Activated naive CD4-positive, alpha-beta T cell treated with anti-CD3 and anti-CD28 coated beads, Interleukin-2, amount 10 ng/mL, durations not matched to agents 7 days and 5 days (primary cell): ENCODE measurements at regions not wholly inside any gene's neighbourhood (a gene's known extent, or its start where the extent isn't known, plus 50 kb on each side); places are given as distances from the start of the nearest gene placed in this dataset.

Experiments used
- CTCF ChIA-PET: fragments of 350-600 bp; sonication (Branson Sonifier 250); formaldehyde crosslinking; loops from one replicate; lab custom pipeline; 2021; ENCODE audit warnings: antibody characterized with exemption; lab: Charles Lee
- DNase-seq: peaks from one replicate; pipeline ENCODE4 v3.0.0-alpha.2; 2020
- H3K27ac Mint-ChIP-seq: one replicate; pipeline ENCODE4 v1.8.0; 2021; ENCODE audit warnings: mild to moderate bottlenecking, moderate library complexity, mixed read lengths
- H3K27me3 Mint-ChIP-seq: one replicate; pipeline ENCODE4 v1.8.0; 2021; ENCODE audit warnings: mild to moderate bottlenecking, mixed read lengths
- H3K36me3 Mint-ChIP-seq: one replicate; pipeline ENCODE4 v1.8.0; 2021; ENCODE audit warnings: mixed read lengths
- H3K4me1 Mint-ChIP-seq: one replicate; pipeline ENCODE4 v1.8.0; 2021; ENCODE audit warnings: mixed read lengths
- H3K4me3 Mint-ChIP-seq: one replicate; pipeline ENCODE4 v1.8.0; 2021; ENCODE audit warnings: mild to moderate bottlenecking, moderate library complexity, mixed read lengths
- H3K9me3 Mint-ChIP-seq: one replicate; pipeline ENCODE4 v1.8.0; 2021; ENCODE audit warnings: mixed read lengths

DNA sequence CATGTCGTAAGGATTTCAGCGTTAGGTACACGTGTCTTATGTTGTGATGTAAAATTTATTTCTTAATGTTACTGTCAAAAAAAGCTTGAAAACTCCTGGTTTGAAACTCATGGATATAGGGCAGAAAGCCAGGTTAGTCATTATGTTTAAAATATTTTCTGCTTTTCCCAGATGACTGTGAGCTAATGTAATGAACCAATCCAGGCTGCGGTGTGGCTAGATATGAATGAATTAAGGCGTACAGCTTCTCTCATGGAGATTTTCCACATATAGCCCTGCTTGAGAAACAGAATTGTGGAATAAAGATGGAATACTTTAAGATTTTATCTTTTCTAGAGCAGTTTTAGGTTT is 80.3 kb upstream of the STMND1 start:
- CTCF ChIA-PET: no interaction called here
- Mint-ChIP-seq H3K27ac (no peak overlapping the region), H3K4me3 (no peak overlapping the region), H3K9me3 (peaks cover 6% of the 10 kb centered on the region), H3K27me3 (peaks cover 12% of the 10 kb centered on the region), H3K36me3 (no peaks in the 10 kb centered on the region), H3K4me1 (peaks cover 2% of the 10 kb centered on the region)
- no peak for DNase-seq

DNA sequence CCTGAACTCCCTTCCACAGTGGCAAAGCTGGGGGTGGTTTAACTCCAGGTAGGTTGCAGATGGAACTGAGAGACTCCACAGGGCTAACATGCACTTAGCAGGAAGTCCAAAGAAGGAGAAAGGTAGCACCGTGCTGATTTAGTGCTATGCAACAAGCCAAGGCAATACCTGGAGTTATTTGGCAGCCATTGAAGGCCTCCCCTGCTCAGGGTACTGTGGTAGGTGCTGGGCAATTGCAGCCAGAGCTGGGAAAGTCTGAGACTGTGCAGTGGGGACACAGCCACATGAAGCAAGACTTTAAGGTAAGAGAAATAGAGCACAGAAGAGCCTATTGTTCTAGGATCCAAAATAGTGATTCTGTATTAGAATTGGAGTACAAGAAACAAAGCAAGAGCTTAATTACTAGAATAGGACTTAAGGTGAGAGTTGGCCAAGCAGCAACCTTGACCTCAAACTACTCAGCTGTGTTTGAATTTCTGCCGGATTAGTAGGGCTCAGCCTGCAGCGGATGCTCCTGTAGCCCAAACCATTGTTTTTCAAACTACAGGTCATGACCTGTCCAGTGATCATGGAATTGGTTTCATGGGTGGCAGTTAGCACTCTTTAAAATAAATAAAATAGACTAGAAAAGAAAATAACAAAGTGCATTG is 80.8 kb upstream of the STMND1 start:
- Mint-ChIP-seq H3K9me3 (peaks cover 6% of the 10 kb centered on the region), H3K4me1 (peaks cover 6% of the 10 kb centered on the region), H3K4me3 (no peak overlapping the region), H3K27me3 (peaks cover 17% of the 10 kb centered on the region), H3K36me3 (no peaks in the 10 kb centered on the region), H3K27ac (no peak overlapping the region)
- CTCF ChIA-PET: no interaction called here
- DNase-seq: no peak

DNA sequence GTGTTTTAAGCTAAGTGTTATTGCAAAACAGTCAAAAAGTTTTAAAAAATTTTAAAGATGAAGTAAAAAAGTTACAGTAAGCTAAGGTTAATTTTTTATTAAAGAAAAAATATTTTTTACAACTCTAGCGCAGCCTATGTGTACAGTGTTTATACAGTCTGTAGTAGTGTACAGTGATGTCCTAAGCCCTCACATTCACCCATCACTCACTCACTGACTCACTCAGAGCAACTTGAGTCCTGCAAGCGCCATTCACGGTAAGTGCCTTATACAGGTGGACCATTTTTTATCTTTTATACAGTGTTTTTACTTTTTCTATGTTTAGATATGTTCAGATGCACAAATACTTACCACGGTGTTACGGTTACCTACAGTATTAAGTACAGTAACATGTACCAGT is 83.4 kb upstream of the STMND1 start:
- Mint-ChIP-seq H3K27me3 (peaks cover 31% of the 10 kb centered on the region), H3K4me1 (peaks cover 17% of the 10 kb centered on the region), H3K9me3 (peaks cover 3% of the 10 kb centered on the region), H3K27ac (no peak overlapping the region), H3K4me3 (no peak overlapping the region), H3K36me3 (peaks cover 3% of the 10 kb centered on the region)
- DNase-seq: no peak
- CTCF ChIA-PET: no interaction called here

DNA sequence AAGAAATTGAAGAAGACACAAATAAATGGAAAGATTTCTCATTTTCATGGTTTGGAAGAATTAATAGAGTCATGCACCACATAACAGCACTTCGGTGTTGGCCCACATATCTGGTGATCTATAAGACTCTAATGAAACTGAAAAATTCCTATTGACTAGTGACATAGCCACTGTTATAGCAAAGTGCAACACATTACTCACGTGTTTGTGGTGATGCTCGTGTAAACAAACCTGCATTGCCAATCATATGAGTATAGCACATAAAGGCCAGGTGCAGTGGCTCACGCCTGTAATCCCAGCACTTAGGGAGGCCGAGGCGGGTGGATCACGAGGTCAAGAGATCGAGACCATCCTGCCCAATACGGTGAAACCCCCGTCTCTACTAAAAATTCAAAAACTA is 84.4 kb upstream of the STMND1 start:
- peaks cover 3% of the 10 kb centered on the region for H3K9me3 Mint-ChIP-seq
- CTCF ChIA-PET: no interaction called here
- DNase-seq: no peak
- peaks cover 3% of the 10 kb centered on the region for H3K36me3 Mint-ChIP-seq
- H3K27ac Mint-ChIP-seq: no peak overlapping the region
- H3K4me1 Mint-ChIP-seq: peaks cover 17% of the 10 kb centered on the region
- H3K4me3 Mint-ChIP-seq: no peak overlapping the region
- peaks cover 31% of the 10 kb centered on the region for H3K27me3 Mint-ChIP-seq

DNA sequence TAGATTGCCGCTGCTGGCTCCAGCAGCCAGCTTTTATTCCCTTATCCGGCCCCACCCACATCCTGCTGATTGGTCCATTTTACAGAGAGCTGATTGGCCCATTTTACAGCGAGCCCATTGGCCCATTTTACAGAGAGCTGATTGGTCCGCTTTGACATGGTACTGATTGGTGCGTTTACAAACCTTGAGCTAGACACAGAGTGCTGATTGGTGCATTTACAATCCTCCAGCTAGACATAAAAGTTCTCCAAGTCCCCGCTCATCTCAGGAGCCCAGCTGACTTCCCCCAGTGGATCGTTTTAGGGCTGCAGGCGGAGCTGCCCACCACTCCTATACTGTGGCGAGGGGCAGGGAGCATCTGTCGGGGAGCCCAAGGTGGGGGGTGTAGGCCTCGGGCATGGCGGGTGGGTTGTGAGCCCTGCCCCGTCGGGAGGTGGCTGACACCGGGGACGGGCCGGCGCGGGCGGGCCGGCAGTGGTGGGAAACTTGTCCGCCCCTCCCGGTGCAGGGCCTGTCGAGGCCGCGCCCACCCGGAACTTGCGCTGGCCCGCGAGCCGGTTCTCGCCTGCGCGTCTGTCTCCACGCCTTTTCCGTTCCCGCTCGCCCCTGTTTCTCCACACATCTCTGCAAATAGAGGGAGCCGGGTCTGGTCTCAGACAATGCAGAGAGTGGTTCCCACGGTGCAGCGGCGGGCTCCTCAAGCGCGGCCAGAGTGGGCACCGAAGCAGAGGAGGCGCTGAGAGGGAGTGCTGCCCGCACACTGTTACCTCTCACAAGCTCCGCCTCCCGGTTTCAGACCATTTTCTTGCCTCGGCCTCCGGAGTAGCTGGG is 86.1 kb upstream of the STMND1 start:
- Mint-ChIP-seq H3K4me1 (peaks cover 17% of the 10 kb centered on the region), H3K4me3 (peak overlapping the region; percentile 63), H3K36me3 (peaks cover 3% of the 10 kb centered on the region), H3K9me3 (peaks cover 3% of the 10 kb centered on the region), H3K27ac (peak overlapping the region; percentile 53), H3K27me3 (peaks cover 31% of the 10 kb centered on the region)
- CTCF ChIA-PET: interaction anchor here (0.8 kb wide), 1 partner anchor 250 kb away, joined by 5 read pairs; no protein-coding TSS in a partner anchor
- peak; percentile 63 for DNase-seq

DNA sequence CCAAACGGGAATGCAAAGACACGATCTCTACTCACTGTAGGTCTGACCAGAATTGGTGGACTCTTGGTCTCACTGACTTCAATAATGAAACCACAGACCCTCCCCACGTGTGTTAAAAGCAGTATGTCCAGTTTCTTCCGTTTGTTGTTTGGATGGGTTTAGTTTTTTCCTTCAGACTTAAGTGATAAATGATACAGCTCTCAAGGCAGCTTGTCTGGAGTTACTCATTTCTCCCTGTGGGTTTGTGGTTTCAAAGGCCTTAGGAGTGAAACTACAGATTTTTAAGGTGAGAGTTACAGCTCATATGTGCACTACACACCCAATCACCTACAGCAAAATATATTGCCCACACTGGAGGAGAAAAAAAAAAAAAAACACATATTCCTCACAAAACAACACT is 86.7 kb upstream of the STMND1 start:
- Mint-ChIP-seq H3K27ac (peak overlapping the region; percentile 53), H3K4me3 (peak overlapping the region; percentile 62), H3K4me1 (peaks cover 17% of the 10 kb centered on the region), H3K9me3 (peaks cover 3% of the 10 kb centered on the region), H3K36me3 (peaks cover 3% of the 10 kb centered on the region), H3K27me3 (peaks cover 31% of the 10 kb centered on the region)
- DNase-seq: no peak
- CTCF ChIA-PET: interaction anchor here (0.8 kb wide), 1 partner anchor 249 kb away, joined by 5 read pairs; no protein-coding TSS in a partner anchor

DNA sequence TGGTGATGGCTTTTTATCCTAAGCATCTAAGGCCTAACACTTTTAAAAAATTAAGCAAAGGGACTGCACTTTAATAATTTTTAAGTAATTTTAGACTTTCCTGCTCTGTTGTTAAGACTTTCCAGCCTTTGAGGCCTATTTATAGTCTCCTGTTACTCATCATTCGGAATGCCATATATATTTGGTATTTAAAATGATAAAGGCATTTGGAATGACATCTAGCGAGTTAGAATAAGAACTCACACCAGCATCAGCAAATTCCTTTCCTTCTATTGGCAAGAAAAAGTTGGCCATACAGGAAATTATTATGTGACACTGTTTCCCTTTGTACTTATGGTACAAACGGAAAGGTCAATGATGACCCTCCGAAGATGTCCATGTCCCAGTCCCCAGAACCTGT is 88.1 kb upstream of the STMND1 start:
- DNase-seq: no peak
- Mint-ChIP-seq H3K4me1 (peaks cover 17% of the 10 kb centered on the region), H3K36me3 (peaks cover 3% of the 10 kb centered on the region), H3K27me3 (peaks cover 31% of the 10 kb centered on the region), H3K27ac (no peak overlapping the region), H3K4me3 (no peak overlapping the region), H3K9me3 (peaks cover 3% of the 10 kb centered on the region)
- CTCF ChIA-PET: no interaction called here

DNA sequence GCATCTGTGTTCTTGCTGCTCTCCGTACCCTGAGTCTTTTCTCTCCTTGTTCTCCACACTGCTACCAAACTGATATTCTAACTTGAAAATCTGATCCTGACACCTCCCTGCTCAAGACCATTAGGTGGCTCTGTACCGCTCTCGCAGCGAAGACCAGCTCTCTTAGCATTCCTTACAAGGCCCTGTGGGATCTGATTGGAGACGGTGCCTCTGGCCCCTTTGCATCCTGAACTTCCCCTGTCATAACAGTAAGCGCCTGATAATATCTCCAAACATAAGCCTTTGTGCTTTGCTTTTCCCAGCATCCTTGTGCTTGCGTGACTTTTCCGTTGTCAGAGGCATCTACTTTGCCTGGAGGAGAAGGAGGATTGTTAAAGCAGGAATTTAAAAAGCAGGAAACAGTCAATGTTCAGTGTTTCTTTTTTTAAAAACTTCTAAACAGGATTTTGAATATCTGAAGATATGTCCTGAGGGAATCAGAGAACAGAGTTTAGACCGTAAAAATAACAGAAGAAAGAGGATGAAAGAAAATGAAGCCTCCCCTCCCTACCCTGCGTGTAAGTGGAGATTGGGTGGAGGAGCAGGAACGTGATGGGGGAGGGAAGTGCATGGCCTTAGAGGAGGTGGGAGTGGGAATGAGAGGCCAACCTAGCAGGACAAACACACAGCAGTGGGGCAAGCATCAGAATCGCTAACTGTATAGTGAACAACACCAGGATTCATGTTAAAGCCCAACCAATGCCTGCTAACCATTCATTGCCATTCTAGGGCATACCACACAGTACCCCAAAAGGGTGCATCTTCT is 89.2 kb upstream of the STMND1 start:
- peaks cover 31% of the 10 kb centered on the region for H3K27me3 Mint-ChIP-seq
- no peak overlapping the region for H3K4me3 Mint-ChIP-seq
- CTCF ChIA-PET: no interaction called here
- H3K4me1 Mint-ChIP-seq: peaks cover 17% of the 10 kb centered on the region
- no peak overlapping the region for H3K27ac Mint-ChIP-seq
- DNase-seq: no peak
- peaks cover 3% of the 10 kb centered on the region for H3K36me3 Mint-ChIP-seq
- peaks cover 8% of the 10 kb centered on the region for H3K9me3 Mint-ChIP-seq

DNA sequence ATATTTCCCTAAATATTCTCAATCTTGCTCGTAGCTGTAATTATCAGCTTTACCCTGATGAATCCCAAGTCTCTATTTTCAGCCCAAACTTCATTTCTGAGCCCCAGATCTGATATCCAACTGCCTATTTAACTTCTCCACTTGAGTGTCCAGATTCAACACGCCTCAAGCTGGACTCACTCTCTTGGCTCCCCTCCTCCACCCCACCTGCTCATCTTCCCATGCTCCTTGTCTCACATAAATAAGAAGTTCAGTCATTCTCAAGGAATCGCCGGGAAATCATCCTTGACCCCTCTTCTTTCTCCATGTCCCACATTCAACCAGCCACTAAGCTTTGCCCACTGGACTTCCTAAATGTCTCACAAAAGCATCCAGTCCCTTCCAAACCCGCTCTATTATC is 89.9 kb upstream of the STMND1 start:
- Mint-ChIP-seq H3K4me3 (no peak overlapping the region), H3K4me1 (peaks cover 17% of the 10 kb centered on the region), H3K27ac (no peak overlapping the region), H3K27me3 (peaks cover 29% of the 10 kb centered on the region), H3K36me3 (peaks cover 3% of the 10 kb centered on the region), H3K9me3 (peaks cover 8% of the 10 kb centered on the region)
- DNase-seq: no peak
- CTCF ChIA-PET: no interaction called here

DNA sequence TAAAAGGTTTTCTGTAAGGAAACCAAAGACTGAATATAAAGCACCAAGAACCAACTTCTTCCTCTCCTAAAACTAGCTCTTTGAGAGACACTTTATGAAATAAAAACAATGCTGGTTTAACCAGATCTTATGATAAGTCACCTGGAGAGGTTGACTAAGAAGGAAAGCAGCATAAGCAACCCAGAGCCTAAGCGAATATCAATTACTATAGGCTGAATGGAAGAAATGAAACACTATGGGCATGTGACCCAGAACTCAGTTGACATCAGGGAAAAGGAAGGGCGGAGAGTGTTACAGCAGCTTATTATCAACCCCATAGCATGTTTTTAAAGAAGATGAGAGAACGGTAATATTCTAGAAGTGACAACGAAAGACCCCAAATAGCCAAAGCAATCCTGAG is 94.1 kb upstream of the STMND1 start:
- Mint-ChIP-seq H3K4me1 (no peaks in the 10 kb centered on the region), H3K27me3 (peaks cover 5% of the 10 kb centered on the region), H3K4me3 (no peak overlapping the region), H3K36me3 (no peaks in the 10 kb centered on the region), H3K9me3 (peaks cover 6% of the 10 kb centered on the region), H3K27ac (no peak overlapping the region)
- CTCF ChIA-PET: no interaction called here
- no peak for DNase-seq

DNA sequence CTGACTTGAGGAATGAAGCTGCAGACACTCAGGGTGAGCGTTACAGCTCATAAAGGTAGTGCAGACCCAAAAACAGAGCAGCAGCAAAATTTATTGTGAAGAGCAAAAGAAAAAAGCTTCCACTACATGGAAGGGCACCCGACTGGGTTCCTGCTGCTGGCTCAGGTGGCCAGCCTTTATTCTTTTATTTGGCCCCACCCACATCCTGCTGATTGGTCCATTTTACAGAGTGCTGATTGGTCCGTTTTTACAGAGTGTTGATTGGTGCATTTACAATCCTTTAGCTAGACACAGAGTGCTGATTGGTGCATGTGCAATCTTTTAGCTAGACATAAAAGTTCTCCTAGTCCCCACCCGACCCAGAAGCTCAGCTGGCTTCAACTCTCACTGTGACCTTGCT is 95.3 kb upstream of the STMND1 start:
- H3K27ac Mint-ChIP-seq: no peak overlapping the region
- no peak for DNase-seq
- peaks cover 6% of the 10 kb centered on the region for H3K9me3 Mint-ChIP-seq
- CTCF ChIA-PET: interaction anchor here (0.6 kb wide), 1 partner anchor 243 kb away, joined by 3 read pairs; no protein-coding TSS in a partner anchor
- H3K27me3 Mint-ChIP-seq: peaks cover 10% of the 10 kb centered on the region
- no peak overlapping the region for H3K4me3 Mint-ChIP-seq
- H3K4me1 Mint-ChIP-seq: no peaks in the 10 kb centered on the region
- H3K36me3 Mint-ChIP-seq: no peaks in the 10 kb centered on the region

DNA sequence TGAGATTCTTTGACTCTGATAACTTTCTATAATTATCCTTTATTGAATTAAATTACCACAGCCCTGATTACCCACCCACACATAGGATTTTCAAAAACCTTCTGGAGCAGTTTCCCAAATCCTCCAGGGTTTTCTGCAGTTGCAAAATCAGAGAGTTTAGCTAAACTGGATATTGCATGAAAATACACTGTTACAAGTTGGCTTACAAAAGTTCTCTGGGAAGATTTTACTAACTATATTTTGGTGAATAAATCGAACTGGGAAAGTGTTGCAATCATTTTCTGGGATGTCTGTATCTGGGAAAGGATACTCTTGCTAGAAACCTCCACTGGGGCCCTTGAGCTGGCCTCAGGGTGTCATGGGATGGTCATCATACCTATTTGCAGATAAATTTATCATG is 97.6 kb upstream of the STMND1 start:
- Mint-ChIP-seq H3K27me3 (peaks cover 14% of the 10 kb centered on the region), H3K4me1 (no peaks in the 10 kb centered on the region), H3K4me3 (no peak overlapping the region), H3K36me3 (no peaks in the 10 kb centered on the region), H3K9me3 (peaks cover 6% of the 10 kb centered on the region), H3K27ac (no peak overlapping the region)
- CTCF ChIA-PET: interaction anchor here (1.6 kb wide), 1 partner anchor 82 kb away, joined by 3 read pairs; no protein-coding TSS in a partner anchor
- no peak for DNase-seq

DNA sequence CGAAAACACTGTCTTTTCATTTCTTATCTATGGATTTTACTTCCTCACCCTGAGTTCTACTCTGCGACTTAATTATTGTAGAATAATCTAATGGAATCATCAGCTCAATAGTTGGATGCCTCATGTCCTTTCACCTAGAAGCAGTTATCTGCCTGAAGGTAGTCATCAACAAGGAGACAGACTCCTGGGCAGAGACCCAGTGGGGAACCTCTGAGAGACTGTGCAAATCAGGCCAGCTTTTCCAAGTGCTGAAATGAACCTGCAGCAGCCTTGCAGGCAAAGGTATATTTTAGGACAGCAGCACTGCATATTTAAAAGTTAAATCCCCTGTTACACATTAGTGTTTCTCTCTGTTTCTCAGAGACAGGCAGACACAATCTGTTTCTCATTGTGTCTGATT is 99.7 kb upstream of the STMND1 start:
- no peak overlapping the region for H3K4me3 Mint-ChIP-seq
- no peaks in the 10 kb centered on the region for H3K4me1 Mint-ChIP-seq
- H3K9me3 Mint-ChIP-seq: peaks cover 2% of the 10 kb centered on the region
- no peaks in the 10 kb centered on the region for H3K36me3 Mint-ChIP-seq
- H3K27me3 Mint-ChIP-seq: peaks cover 14% of the 10 kb centered on the region
- no peak overlapping the region for H3K27ac Mint-ChIP-seq
- CTCF ChIA-PET: no interaction called here
- no peak for DNase-seq

DNA sequence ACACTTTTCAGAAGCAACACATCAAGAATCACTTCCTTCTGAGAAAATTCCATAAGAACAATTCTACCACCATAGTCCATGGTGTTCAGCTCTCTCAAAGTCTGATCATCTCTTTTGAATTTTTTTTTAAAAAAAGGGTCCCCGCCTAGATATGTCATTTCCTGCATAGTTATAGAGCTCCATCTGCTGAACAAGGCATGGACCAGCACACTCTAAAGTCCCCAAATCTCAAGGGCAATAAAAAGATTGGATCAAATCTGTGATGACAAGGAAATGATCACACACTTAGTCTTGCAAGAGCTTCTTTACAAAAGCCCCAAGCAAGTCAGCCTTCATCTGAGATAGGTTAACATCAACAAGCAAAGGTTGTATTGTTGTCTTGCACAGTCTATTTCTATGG is 100.7 kb upstream of the STMND1 start:
- Mint-ChIP-seq H3K27ac (no peak overlapping the region), H3K9me3 (no peaks in the 10 kb centered on the region), H3K4me1 (no peaks in the 10 kb centered on the region), H3K27me3 (peaks cover 14% of the 10 kb centered on the region), H3K36me3 (no peaks in the 10 kb centered on the region), H3K4me3 (no peak overlapping the region)
- CTCF ChIA-PET: no interaction called here
- no peak for DNase-seq
